GM12864 (cell line): ENCODE measurements at regions not wholly inside any gene's neighbourhood (a gene's known extent, or its start where the extent isn't known, plus 50 kb on each side); places are given as distances from the start of the nearest gene placed in this dataset.

Experiments
- DNase-seq: peaks from one replicate; pipeline ENCODE4 v3.0.0-alpha.2; 2011; ENCODE audit warnings: low read depth
- H3K4me3 ChIP-seq: 2 replicates; pipeline ENCODE4 v1.5.1; 2011; ENCODE audit warnings: mild to moderate bottlenecking, low read depth, low read length, control low read depth
- TF ChIP-seq, protein P1 (sequence below): IDR thresholded peaks from 2 replicates; pipeline ENCODE4 v1.5.1; 2011; ENCODE audit warnings: low read depth, mild to moderate bottlenecking, moderate library complexity, low read length, control low read depth, inconsistent platforms; ENCODE audit errors: missing control alignments

DNA sequence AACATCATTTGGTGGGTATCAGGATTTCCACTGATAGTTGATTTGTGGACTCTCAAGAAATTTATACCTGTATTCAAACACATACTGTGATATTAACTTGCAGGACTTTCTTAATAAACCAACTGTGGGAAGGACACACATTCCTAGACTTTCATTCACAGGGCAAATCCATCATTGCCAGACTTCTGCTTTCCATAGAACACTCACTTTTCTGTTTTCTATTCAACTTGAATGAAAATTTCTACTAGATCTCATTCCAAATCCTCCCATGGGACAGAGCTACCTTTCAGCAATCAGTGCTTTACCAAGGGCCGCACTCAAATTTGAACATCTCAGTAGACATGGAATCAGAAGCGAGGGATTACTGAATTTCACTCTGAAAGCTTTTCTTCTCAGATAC is 612.5 kb downstream of the IRS1 start:
- TF ChIP-seq, protein P1, sequence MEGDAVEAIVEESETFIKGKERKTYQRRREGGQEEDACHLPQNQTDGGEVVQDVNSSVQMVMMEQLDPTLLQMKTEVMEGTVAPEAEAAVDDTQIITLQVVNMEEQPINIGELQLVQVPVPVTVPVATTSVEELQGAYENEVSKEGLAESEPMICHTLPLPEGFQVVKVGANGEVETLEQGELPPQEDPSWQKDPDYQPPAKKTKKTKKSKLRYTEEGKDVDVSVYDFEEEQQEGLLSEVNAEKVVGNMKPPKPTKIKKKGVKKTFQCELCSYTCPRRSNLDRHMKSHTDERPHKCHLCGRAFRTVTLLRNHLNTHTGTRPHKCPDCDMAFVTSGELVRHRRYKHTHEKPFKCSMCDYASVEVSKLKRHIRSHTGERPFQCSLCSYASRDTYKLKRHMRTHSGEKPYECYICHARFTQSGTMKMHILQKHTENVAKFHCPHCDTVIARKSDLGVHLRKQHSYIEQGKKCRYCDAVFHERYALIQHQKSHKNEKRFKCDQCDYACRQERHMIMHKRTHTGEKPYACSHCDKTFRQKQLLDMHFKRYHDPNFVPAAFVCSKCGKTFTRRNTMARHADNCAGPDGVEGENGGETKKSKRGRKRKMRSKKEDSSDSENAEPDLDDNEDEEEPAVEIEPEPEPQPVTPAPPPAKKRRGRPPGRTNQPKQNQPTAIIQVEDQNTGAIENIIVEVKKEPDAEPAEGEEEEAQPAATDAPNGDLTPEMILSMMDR, result no peak
- no peak for DNase-seq
- no peak overlapping the region for H3K4me3 ChIP-seq

DNA sequence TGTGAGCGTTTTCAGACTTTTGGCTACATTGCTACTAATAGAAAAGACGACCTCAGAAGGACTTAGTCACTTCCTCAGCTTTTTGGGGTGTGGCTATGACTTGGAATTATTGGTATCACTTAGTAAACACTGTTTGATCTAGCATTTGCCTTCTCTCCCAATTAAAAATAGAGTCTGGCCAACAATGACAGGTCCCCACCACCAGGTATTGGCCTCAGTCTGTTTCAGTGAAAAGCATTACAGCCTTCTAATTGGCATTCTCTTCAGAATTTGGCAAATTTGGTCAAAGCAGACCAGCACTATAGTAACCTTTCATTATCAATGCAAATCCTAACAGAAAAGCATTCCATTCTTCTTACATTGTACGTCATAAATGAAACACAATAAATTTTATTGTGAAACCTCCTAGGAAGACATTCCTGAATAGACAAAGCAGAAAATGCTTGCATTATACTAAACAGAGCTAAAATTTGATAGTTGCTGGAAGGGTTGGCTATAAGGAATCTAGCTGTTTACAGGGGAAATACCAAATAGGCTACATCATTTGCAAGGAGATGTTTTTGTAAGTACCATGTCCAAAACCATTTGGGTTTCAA is 613.9 kb downstream of the IRS1 start:
- DNase-seq, result no peak

DNA sequence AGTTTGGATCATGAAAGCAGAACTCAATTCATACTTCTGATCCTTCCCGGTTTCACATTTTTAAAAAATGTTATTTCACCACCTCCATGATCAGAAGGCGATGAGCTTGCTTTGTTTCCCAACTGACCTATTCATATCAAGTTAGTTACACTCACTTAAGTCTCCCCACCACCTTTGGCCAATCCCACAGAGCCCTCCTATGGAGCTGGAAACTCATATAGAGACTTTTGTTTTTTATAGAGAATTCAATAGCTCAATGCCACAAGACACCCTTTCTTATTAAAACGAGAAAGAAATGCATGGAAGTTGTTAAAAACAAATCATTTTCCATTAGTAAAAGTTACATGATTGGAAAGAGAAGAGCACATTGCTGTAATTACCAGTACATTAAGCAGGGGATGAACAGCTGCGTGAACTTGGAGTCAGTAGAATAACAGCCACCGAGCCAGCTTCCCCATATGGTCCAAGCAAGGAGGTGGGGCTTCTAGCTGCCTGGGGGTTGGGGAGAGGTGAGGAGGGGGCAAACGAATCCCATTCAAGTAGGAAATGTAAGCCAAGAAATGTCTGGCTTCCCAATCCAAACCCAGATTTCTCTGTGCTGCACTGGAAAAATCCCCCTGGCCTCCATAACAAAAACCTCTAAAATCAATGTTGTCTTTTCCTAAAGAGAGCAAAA is 614.5 kb downstream of the IRS1 start:
- H3K4me3 ChIP-seq, result no peak overlapping the region
- TF ChIP-seq, protein P1, result no peak
- no peak for DNase-seq

More for the DNA sequence above, 613.9 kb downstream of the IRS1 start:
- H3K4me3 ChIP-seq, result no peak overlapping the region
- TF ChIP-seq, protein P1, result no peak

DNA sequence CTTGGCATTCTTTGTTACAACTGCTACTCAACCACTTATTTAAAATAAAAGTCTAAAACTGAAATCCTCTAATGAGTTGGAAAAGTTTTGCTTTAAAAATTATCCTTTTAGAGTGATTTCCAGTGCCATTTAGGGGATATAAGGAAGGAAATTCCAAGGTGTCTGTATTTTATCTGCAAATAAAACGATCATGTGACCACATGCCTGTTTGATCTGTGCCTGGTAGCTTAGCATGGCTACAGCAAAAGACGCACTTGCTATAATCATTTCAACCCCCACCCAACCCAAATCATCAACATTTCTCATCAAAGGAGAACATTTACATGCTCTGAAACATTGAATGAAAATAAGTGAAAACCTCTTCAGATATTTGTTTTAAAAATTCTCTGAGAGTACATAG is 615.1 kb downstream of the IRS1 start:
- TF ChIP-seq, protein P1, result no peak
- DNase-seq, result no peak
- no peak overlapping the region for H3K4me3 ChIP-seq

DNA sequence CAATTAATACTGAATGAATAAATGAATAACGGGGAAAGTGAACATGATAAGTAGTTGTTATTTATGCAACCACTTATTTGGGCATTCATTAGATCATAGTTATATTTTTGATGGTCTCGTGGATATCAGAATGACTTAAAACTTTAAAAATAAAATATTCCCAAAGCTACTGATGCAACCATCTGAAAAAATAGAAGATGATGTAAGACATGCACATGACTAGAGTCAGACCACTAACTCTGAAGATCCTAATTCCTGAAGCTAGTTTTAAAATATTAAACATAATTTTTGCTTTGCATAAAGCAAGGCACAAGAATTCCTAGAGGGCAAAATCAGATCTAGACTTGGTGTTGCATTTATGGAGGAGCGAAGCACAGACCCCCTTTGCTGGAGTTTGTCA is 616.1 kb downstream of the IRS1 start:
- TF ChIP-seq, protein P1, result no peak
- no peak for DNase-seq
- no peak overlapping the region for H3K4me3 ChIP-seq

DNA sequence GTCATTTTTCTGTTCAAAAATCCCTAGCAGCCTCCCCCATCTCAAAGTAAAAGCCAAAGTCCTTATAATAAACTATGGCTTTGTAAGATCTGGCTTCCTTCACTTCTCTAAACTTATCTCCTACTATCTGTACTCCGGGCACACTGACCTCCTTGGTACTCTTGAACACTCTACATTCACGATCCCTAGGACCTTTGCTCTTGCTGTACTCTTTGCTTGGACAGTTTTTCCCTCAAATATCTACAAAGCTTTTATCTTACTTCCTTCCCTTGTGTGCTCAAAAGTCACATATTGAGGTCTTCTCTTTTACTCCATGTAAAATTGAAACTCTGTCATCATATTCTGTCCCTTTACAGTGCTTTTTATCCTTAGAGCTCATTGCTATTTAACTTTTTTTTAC is 616.6 kb downstream of the IRS1 start:
- no peak overlapping the region for H3K4me3 ChIP-seq
- no peak for DNase-seq
- TF ChIP-seq, protein P1, result no peak

DNA sequence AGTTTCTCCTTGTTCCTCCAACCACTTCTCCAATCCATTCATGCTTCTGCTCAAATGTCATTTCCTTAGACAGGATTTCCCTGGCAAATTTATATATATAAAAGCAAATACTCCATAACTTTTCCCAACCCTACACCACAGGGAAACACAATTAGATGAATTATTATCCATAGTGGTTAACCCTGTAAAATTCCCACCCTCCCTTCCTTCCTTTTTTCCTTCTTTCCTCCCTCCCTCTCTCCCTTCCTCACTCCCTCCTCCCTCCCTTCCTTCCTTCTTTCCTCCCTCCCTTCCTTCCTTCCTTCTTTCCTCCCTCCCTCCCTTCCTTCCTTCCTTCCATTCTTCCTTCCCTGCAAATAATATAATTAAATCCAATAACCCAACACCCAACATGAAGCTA is 617.7 kb downstream of the IRS1 start:
- TF ChIP-seq, protein P1, result no peak
- H3K4me3 ChIP-seq, result no peak overlapping the region
- DNase-seq, result no peak
